Smooth muscle cell (in vitro differentiated cells): ENCODE measurements at regions not wholly inside any gene's neighbourhood (a gene's known extent, or its start where the extent isn't known, plus 50 kb on each side); places are given as distances from the start of the nearest gene placed in this dataset.
A peak's percentile ranks its signal among the peaks of the same experiment; 100 is the strongest.

Experiments
- DNase-seq: peaks from one replicate; lab custom pipeline; 2025; ENCODE audit not compliant: unreplicated experiment; lab: John Stamatoyannopoulos, UW
- H2AFZ ChIP-seq: fragments of 200-600 bp; sonication (generic); 2 replicates; pipeline ENCODE4 v1.6.0; 2016; ENCODE audit warnings: antibody characterized with exemption, low read depth, mild to moderate bottlenecking
- H3F3A ChIP-seq: fragments of 200-600 bp; sonication (generic); 2 replicates; pipeline ENCODE4 v1.6.0; 2017; ENCODE audit warnings: antibody characterized with exemption, low read depth
- H3K27ac ChIP-seq: fragments of 200-600 bp; sonication (generic); 2 replicates; pipeline ENCODE4 v1.5.1; 2016; ENCODE audit warnings: low read depth, mild to moderate bottlenecking
- H3K27me3 ChIP-seq: fragments of 200-600 bp; sonication (generic); 2 replicates; pipeline ENCODE4 v1.6.1; 2016; ENCODE audit warnings: low read depth, mild to moderate bottlenecking
- H3K36me3 ChIP-seq: fragments of 200-600 bp; sonication (generic); 2 replicates; pipeline ENCODE4 v1.5.1; 2016; ENCODE audit warnings: low read depth
- H3K4me1 ChIP-seq: fragments of 200-600 bp; sonication (generic); 2 replicates; pipeline ENCODE4 v1.5.1; 2016; ENCODE audit warnings: low read depth
- H3K4me2 ChIP-seq: fragments of 200-600 bp; sonication (generic); 2 replicates; pipeline ENCODE4 v1.6.0; 2016; ENCODE audit warnings: mild to moderate bottlenecking
- H3K4me3 ChIP-seq: fragments of 200-600 bp; sonication (generic); 2 replicates; pipeline ENCODE4 v1.5.1; 2016; ENCODE audit warnings: mild to moderate bottlenecking
- H3K79me2 ChIP-seq: fragments of 200-600 bp; sonication (generic); 2 replicates; pipeline ENCODE4 v1.6.0; 2016; ENCODE audit warnings: low read depth, mild to moderate bottlenecking
- H3K9ac ChIP-seq: fragments of 200-600 bp; sonication (generic); 2 replicates; pipeline ENCODE4 v1.6.0; 2016; ENCODE audit warnings: low read depth
- H3K9me3 ChIP-seq: fragments of 200-600 bp; sonication (generic); replicated peaks from 2 replicates; pipeline ENCODE4 v1.5.1; 2016; ENCODE audit warnings: low read depth
- H4K20me1 ChIP-seq: fragments of 200-600 bp; sonication (generic); 2 replicates; pipeline ENCODE4 v1.6.0; 2016; ENCODE audit warnings: low read depth
- CTCF ChIP-seq: fragments of 200-600 bp; sonication (generic); IDR thresholded peaks from 2 replicates; pipeline ENCODE4 v1.5.1; 2017; ENCODE audit warnings: borderline replicate concordance, mild to moderate bottlenecking, antibody characterized with exemption; ENCODE audit not compliant: insufficient read depth, poor library complexity, severe bottlenecking
- WGBS: methylation state at CpG from one replicate; pipeline ENCODE4 v1.1.7; 2016; ENCODE audit warnings: low lambda C conversion rate; 5-methylcytosine and 5-hydroxymethylcytosine counted together

- 1% methylated on average over 2 of the region's 2 CpGs for WGBS
- Histone ChIP-seq H3K36me3 (no peaks in the 10 kb centered on the region), H4K20me1 (no peaks in the 10 kb centered on the region), H3K79me2 (no peaks in the 10 kb centered on the region), H3K4me2 (peak overlapping the region; percentile 58), H3K4me3 (no peak overlapping the region), H3K9me3 (no peaks in the 10 kb centered on the region), H2AFZ (peak overlapping the region; percentile 19), H3K4me1 (no peaks in the 10 kb centered on the region), H3K27me3 (no peaks in the 10 kb centered on the region), H3K9ac (peak overlapping the region; percentile 81), H3F3A (no peaks in the 10 kb centered on the region), H3K27ac (peak overlapping the region; percentile 87)
- TF ChIP-seq CTCF, result no peak
- DNase-seq, result no peak
Observed at GRCh38 chr11:87851234-87851633, 324.0 kb downstream of the RAB38 start.

GRCh38 chr11:87849216-87849615 lies 326.0 kb downstream of the RAB38 start:
- Histone ChIP-seq H2AFZ (no peak overlapping the region), H3F3A (no peaks in the 10 kb centered on the region), H3K36me3 (no peaks in the 10 kb centered on the region), H4K20me1 (no peaks in the 10 kb centered on the region), H3K9me3 (no peaks in the 10 kb centered on the region), H3K27me3 (no peaks in the 10 kb centered on the region), H3K4me1 (no peaks in the 10 kb centered on the region), H3K4me2 (no peak overlapping the region), H3K4me3 (no peak overlapping the region), H3K9ac (no peak overlapping the region), H3K27ac (no peak overlapping the region), H3K79me2 (no peaks in the 10 kb centered on the region)
- 96% methylated on average over 2 of the region's 2 CpGs for WGBS
- no peak for TF ChIP-seq CTCF
- DNase-seq, result no peak

- 51% methylated on average over 1 of the region's 1 CpG for WGBS
- TF ChIP-seq CTCF, result no peak
- H3K79me2 ChIP-seq, result no peaks in the 10 kb centered on the region
Observed at GRCh38 chr11:87840786-87841185, 334.5 kb downstream of the RAB38 start.

GRCh38 chr11:87832211-87832610 lies 343.0 kb downstream of the RAB38 start:
- Histone ChIP-seq H2AFZ (no peak overlapping the region), H3K27ac (no peak overlapping the region), H4K20me1 (no peaks in the 10 kb centered on the region), H3K79me2 (no peaks in the 10 kb centered on the region), H3K4me2 (no peak overlapping the region), H3K4me1 (no peaks in the 10 kb centered on the region), H3K9ac (no peak overlapping the region), H3F3A (no peaks in the 10 kb centered on the region), H3K4me3 (no peak overlapping the region), H3K36me3 (no peaks in the 10 kb centered on the region), H3K9me3 (no peaks in the 10 kb centered on the region), H3K27me3 (peaks cover 4% of the 10 kb centered on the region)
- TF ChIP-seq CTCF, result no peak
- WGBS, result 87% methylated on average over 5 of the region's 5 CpGs
- DNase-seq, result no peak

More at GRCh38 chr11:87840786-87841185, 334.5 kb downstream of the RAB38 start:
- H3K9ac ChIP-seq, result no peak overlapping the region
- no peak for DNase-seq
- no peak overlapping the region for H3K4me3 ChIP-seq
- no peak overlapping the region for H3K27ac ChIP-seq
- no peak overlapping the region for H3K4me2 ChIP-seq
- no peaks in the 10 kb centered on the region for H4K20me1 ChIP-seq
- H3K36me3 ChIP-seq, result no peaks in the 10 kb centered on the region
- no peak overlapping the region for H2AFZ ChIP-seq
- no peaks in the 10 kb centered on the region for H3K9me3 ChIP-seq
- H3K27me3 ChIP-seq, result no peaks in the 10 kb centered on the region
- no peaks in the 10 kb centered on the region for H3F3A ChIP-seq
- H3K4me1 ChIP-seq, result no peaks in the 10 kb centered on the region
